ENCODE measurements at regions not wholly inside any gene's neighbourhood (a gene's known extent, or its start where the extent isn't known, plus 50 kb on each side); places are given as distances from the start of the nearest gene placed in this dataset.

DNA sequence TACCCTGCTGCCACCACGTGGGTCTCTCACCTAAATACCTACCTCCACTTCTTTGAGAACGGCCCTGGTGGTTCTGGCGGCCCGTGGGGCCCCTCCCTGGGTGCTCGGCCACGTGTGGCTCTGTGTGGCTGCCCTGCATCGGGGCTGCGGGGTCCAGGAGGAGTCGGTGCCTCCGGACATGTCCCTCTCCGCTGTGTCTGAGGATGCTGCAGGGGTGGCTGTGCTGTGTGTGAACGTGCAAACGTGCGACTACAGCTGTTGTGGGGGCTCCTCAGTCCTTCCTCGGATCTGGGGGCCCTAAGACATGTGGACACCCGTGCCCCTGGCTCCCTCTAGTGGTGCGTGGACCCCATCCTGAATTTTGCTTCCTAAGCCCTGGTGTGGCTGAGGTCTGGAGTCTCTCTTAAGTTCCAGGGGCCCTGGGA, 691.8 kb downstream of the QKI start:
- no peak overlapping the region for H3K4me3 Mint-ChIP-seq (ENCODE audit: unreplicated experiment)
- no peaks in the 10 kb centered on the region for H3K36me3 Mint-ChIP-seq (ENCODE audit: unreplicated experiment)
- H3K27me3 Mint-ChIP-seq (ENCODE audit: unreplicated experiment): peaks cover 2% of the 10 kb centered on the region
- H3K27ac Mint-ChIP-seq (ENCODE audit: unreplicated experiment): no peak overlapping the region
- DNase-seq: peak; percentile 37
- TF ChIP-seq, protein P1, sequence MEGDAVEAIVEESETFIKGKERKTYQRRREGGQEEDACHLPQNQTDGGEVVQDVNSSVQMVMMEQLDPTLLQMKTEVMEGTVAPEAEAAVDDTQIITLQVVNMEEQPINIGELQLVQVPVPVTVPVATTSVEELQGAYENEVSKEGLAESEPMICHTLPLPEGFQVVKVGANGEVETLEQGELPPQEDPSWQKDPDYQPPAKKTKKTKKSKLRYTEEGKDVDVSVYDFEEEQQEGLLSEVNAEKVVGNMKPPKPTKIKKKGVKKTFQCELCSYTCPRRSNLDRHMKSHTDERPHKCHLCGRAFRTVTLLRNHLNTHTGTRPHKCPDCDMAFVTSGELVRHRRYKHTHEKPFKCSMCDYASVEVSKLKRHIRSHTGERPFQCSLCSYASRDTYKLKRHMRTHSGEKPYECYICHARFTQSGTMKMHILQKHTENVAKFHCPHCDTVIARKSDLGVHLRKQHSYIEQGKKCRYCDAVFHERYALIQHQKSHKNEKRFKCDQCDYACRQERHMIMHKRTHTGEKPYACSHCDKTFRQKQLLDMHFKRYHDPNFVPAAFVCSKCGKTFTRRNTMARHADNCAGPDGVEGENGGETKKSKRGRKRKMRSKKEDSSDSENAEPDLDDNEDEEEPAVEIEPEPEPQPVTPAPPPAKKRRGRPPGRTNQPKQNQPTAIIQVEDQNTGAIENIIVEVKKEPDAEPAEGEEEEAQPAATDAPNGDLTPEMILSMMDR (IDR thresholded peaks at IDR 0.05; ENCODE audit: partially characterized antibody, unreplicated experiment): peak; percentile 31
- H3K4me1 Mint-ChIP-seq (ENCODE audit: low read depth, unreplicated experiment): no peaks in the 10 kb centered on the region
- H3K9me3 Mint-ChIP-seq (ENCODE audit: unreplicated experiment): no peaks in the 10 kb centered on the region

DNA sequence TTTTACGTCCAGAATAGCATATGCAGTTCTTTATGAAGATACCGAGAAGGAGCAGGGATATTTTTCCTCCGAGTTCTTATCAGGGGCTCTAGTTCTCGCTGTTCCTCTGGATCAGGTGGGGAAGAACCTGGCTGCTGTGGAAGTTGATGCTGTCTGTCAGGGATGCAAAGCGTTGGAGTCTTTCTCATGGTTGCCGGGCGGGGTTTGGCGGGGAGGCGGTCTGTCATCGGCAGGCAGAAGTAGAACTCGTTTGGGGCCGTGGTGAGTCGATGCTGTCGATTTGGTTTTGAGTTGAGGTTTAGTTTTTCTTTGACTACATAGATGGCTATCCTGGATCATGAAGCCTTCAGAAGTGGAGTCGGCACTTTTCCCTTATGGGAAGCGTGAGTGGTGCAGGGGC, 691.2 kb downstream of the QKI start:
- Mint-ChIP-seq H3K36me3 (ENCODE audit: unreplicated experiment) (no peaks in the 10 kb centered on the region), H3K27ac (ENCODE audit: unreplicated experiment) (no peak overlapping the region), H3K27me3 (ENCODE audit: unreplicated experiment) (peaks cover 2% of the 10 kb centered on the region), H3K9me3 (ENCODE audit: unreplicated experiment) (no peaks in the 10 kb centered on the region), H3K4me3 (ENCODE audit: unreplicated experiment) (no peak overlapping the region), H3K4me1 (ENCODE audit: low read depth, unreplicated experiment) (no peaks in the 10 kb centered on the region)
- TF ChIP-seq, protein P1 (IDR thresholded peaks at IDR 0.05; ENCODE audit: partially characterized antibody, unreplicated experiment): no peak
- DNase-seq: no peak

DNA sequence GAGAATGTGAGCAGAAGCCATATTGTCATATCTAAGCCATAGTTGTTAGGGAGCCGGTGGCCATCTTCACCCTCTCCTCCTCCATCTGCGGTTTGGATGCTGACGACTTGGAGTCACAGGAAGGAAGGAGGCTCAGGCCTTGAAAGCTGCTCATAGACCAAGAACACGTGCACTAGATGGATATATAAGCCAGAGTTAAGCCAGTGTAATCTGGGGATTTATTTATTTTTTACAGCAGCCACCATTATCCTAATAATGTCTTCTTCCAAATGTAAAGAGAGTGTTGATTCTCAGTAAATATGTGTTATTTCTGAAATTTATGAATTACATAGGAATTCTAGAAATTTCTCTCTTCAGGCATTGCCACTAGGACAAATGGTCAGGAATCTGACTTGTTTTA, 689.9 kb downstream of the QKI start:
- no peak for DNase-seq
- Mint-ChIP-seq H3K27ac (ENCODE audit: unreplicated experiment) (no peak overlapping the region), H3K36me3 (ENCODE audit: unreplicated experiment) (no peaks in the 10 kb centered on the region), H3K27me3 (ENCODE audit: unreplicated experiment) (peaks cover 4% of the 10 kb centered on the region), H3K4me1 (ENCODE audit: low read depth, unreplicated experiment) (peaks cover under 1% of the 10 kb centered on the region), H3K4me3 (ENCODE audit: unreplicated experiment) (no peak overlapping the region), H3K9me3 (ENCODE audit: unreplicated experiment) (no peaks in the 10 kb centered on the region)
- TF ChIP-seq, protein P1 (IDR thresholded peaks at IDR 0.05; ENCODE audit: partially characterized antibody, unreplicated experiment): no peak

DNA sequence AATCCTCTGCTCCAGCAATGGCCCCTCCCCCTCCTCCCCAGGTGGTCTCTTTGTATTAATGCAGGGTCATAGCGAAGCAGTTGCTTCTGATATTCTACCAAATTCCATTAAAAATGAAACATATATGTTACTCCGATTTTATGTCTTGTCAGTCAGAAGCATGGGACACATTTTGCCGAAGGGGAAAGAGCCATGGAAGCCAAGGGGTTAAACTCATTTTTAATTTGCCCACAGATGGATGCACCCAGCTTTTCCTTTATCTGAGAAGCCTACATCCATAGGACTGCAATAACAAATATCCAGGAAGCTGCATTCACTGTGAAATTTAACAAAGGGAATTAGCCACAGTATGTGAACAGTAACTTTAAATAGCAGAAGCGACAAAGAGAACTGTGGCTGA, 688.2 kb downstream of the QKI start:
- TF ChIP-seq, protein P1 (IDR thresholded peaks at IDR 0.05; ENCODE audit: partially characterized antibody, unreplicated experiment): no peak
- Mint-ChIP-seq H3K27me3 (ENCODE audit: unreplicated experiment) (peaks cover 2% of the 10 kb centered on the region), H3K36me3 (ENCODE audit: unreplicated experiment) (no peaks in the 10 kb centered on the region), H3K9me3 (ENCODE audit: unreplicated experiment) (no peaks in the 10 kb centered on the region), H3K4me3 (ENCODE audit: unreplicated experiment) (no peak overlapping the region), H3K4me1 (ENCODE audit: low read depth, unreplicated experiment) (peaks cover 4% of the 10 kb centered on the region), H3K27ac (ENCODE audit: unreplicated experiment) (no peak overlapping the region)
- DNase-seq: no peak

DNA sequence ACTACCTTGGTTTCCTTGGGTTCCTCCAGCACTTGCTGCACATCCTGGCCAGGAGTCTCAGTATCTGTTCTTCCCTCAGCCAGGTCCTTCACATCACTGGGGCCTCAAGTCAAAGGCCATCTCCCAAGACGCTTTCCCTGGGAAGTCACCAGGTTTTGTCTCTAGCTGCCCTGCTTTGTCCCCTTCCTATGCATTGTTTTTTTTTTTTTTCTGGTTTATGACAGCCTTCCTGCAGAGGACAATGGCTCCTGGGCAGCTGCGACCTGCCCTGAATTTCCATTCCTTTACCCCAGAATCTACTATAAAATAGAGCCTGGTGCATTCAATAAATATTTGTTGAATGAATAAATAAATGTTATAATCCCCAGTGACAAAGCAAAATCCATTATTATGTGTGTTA, 687.3 kb downstream of the QKI start:
- DNase-seq: no peak
- Mint-ChIP-seq H3K4me3 (ENCODE audit: unreplicated experiment) (no peak overlapping the region), H3K36me3 (ENCODE audit: unreplicated experiment) (no peaks in the 10 kb centered on the region), H3K27ac (ENCODE audit: unreplicated experiment) (no peak overlapping the region), H3K27me3 (ENCODE audit: unreplicated experiment) (peaks cover 2% of the 10 kb centered on the region), H3K9me3 (ENCODE audit: unreplicated experiment) (no peaks in the 10 kb centered on the region), H3K4me1 (ENCODE audit: low read depth, unreplicated experiment) (peaks cover 4% of the 10 kb centered on the region)
- TF ChIP-seq, protein P1 (IDR thresholded peaks at IDR 0.05; ENCODE audit: partially characterized antibody, unreplicated experiment): no peak
